ENCODE measurements at regions not wholly inside any gene's neighbourhood (a gene's known extent, or its start where the extent isn't known, plus 50 kb on each side); places are given as distances from the start of the nearest gene placed in this dataset.

DNA sequence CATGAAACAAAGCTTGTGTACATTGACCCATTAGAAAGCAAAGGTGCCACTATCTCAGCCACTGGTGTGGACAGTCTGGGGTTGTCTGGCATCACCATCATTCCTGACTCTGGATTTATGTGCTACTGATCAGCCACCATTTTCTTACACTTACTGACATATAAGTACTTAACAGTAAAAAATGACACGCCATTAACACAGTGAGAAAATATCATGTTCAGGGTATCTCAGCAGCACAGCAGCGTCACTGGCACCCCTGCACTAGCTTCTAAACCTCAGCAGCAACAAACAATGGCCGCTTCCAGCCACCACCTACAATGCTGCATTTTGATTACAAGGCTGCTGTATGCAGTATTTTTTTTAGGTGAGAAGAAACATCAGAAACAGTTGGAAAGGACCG lies 253.4 kb upstream of the HDAC4 start:
- Mint-ChIP-seq H3K4me1 (peaks cover 0 to 6% (median 0%) of the 10 kb centered on the region in 7 donors), H3K27ac (no peak overlapping the region), H3K9me3 (peaks cover 0 to 7% (median 2%) of the 10 kb centered on the region in 11 donors), H3K27me3 (peaks cover 0 to 26% (median 4%) of the 10 kb centered on the region in 5 donors), H3K36me3 (peaks cover 0 to 2% (median 0%) of the 10 kb centered on the region in 5 donors), H3K4me3 (no peak overlapping the region)
- Histone ChIP-seq H3K9me3 (ENCODE audit: control insufficient read depth in 2 of 3, low read length in 3 of 3) (peaks cover 0 to 2% (median 0%) of the 10 kb centered on the region in 3 experiments), H3K4me1 (ENCODE audit: control insufficient read depth in 2 of 2, insufficient read depth in 2 of 2, low read length in 2 of 2) (no peaks in the 10 kb centered on the region), H3K36me3 (ENCODE audit: control insufficient read depth in 2 of 3, insufficient read depth in 3 of 3, low read length in 3 of 3) (no peaks in the 10 kb centered on the region), H3K27me3 (ENCODE audit: control insufficient read depth in 2 of 2, insufficient read depth in 2 of 2, low read length in 2 of 2) (no peaks in the 10 kb centered on the region), H3K27ac (ENCODE audit: low read depth, low read length) (no peak overlapping the region), H3K4me3 (ENCODE audit: low read length) (no peak overlapping the region)
- CTCF ChIA-PET: no interaction called here
- POLR2A ChIA-PET: no interaction called here
- ATAC-seq: no peak
- DNase-seq: no peak
- intact Hi-C loops (cut with micrococcal nuclease): no loop called here

DNA sequence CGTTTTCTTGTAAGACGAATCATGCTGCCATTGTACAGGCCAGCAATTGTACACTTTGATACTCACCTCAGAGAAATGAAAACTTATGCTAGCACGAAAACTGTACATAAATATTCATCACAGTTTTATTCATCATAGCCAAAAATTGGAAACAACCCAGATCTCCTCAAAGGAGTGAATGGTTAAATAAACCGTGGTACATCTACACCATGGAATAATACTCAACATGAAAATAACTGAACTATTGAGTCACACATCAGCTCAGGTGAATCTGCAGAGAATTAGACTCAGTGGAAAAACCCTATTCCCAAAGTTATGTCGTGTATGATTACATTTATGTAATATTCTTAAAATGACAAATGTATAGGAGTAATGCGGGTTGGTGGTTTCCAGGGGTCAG lies 251.0 kb upstream of the HDAC4 start:
- peaks cover 0 to 5% (median 0%) of the 10 kb centered on the region in 7 donors for H3K4me1 Mint-ChIP-seq
- H3K36me3 Mint-ChIP-seq: peaks cover 0 to 4% (median 0%) of the 10 kb centered on the region in 5 donors
- intact Hi-C loops (cut with micrococcal nuclease): no loop called here
- Histone ChIP-seq H3K9me3 (ENCODE audit: control insufficient read depth in 2 of 3, low read length in 3 of 3) (peaks cover 0 to 9% (median 0%) of the 10 kb centered on the region in 3 experiments), H3K27me3 (ENCODE audit: control insufficient read depth in 2 of 2, insufficient read depth in 2 of 2, low read length in 2 of 2) (no peaks in the 10 kb centered on the region), H3K36me3 (ENCODE audit: control insufficient read depth in 2 of 3, insufficient read depth in 3 of 3, low read length in 3 of 3) (no peaks in the 10 kb centered on the region), H3K27ac (ENCODE audit: low read depth, low read length) (no peak overlapping the region), H3K4me3 (ENCODE audit: low read length) (no peak overlapping the region), H3K4me1 (ENCODE audit: control insufficient read depth in 2 of 2, insufficient read depth in 2 of 2, low read length in 2 of 2) (no peaks in the 10 kb centered on the region)
- H3K9me3 Mint-ChIP-seq: peaks cover 0 to 11% (median 5%) of the 10 kb centered on the region in 11 donors
- H3K27me3 Mint-ChIP-seq: peaks cover 0 to 21% (median 8%) of the 10 kb centered on the region in 5 donors
- H3K27ac Mint-ChIP-seq: no peak overlapping the region
- ATAC-seq (no peak), DNase-seq (no peak)
- ChIA-PET POLR2A (no interaction called here), CTCF (no interaction called here)
- no peak overlapping the region for H3K4me3 Mint-ChIP-seq

DNA sequence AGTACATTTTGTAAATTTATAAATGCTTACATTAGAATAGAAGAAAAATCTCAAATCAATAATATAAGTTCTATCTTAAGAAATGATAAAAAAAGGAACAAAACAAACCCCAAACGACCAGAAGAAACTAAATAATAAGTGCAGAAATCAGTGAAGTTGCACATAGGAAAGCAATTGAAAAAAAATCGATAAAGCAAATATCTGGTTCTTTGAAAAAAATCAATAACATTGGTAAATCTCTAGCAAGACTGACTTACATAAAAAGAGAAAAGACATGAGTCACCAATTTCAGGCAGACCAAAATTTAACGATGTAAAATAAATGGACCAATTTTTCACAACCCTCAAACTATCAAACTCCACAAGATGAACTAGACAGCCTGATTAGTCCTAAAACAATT lies 249.9 kb upstream of the HDAC4 start:
- intact Hi-C loops (cut with micrococcal nuclease): no loop called here
- Mint-ChIP-seq H3K4me1 (peaks cover 0 to 2% (median 0%) of the 10 kb centered on the region in 7 donors), H3K27me3 (peaks cover 0 to 18% (median 14%) of the 10 kb centered on the region in 5 donors), H3K4me3 (no peak overlapping the region), H3K36me3 (peaks cover 0 to 4% (median 0%) of the 10 kb centered on the region in 5 donors), H3K27ac (no peak overlapping the region), H3K9me3 (peaks cover 0 to 11% (median 5%) of the 10 kb centered on the region in 11 donors)
- Histone ChIP-seq H3K27me3 (ENCODE audit: control insufficient read depth in 2 of 2, insufficient read depth in 2 of 2, low read length in 2 of 2) (no peaks in the 10 kb centered on the region), H3K27ac (ENCODE audit: low read depth, low read length) (no peak overlapping the region), H3K4me1 (ENCODE audit: control insufficient read depth in 2 of 2, insufficient read depth in 2 of 2, low read length in 2 of 2) (no peaks in the 10 kb centered on the region), H3K4me3 (ENCODE audit: low read length) (no peak overlapping the region), H3K36me3 (ENCODE audit: control insufficient read depth in 2 of 3, insufficient read depth in 3 of 3, low read length in 3 of 3) (no peaks in the 10 kb centered on the region), H3K9me3 (ENCODE audit: control insufficient read depth in 2 of 3, low read length in 3 of 3) (peaks cover 0 to 9% (median 0%) of the 10 kb centered on the region in 3 experiments)
- no peak for ATAC-seq
- ChIA-PET CTCF (no interaction called here), POLR2A (no interaction called here)
- no peak for DNase-seq

DNA sequence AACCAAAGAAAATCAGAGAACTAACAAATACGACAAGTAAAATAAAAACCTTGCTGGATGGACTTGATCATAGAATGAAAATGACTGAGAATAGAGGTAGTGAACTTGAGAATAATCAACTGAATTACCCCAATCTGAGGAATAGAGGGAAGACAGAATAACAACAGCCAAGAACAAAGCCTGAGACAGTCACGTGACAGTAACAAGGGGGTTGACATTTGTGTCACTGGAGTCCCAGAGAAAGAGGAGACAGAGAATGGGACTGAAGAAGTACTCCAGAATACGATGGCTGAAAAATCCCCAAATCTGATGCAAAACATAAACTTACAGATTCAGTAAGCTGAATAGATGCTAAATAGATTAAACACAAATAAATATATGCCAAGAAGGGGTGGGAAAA lies 248.5 kb upstream of the HDAC4 start:
- Mint-ChIP-seq H3K36me3 (peaks cover 0 to 4% (median 0%) of the 10 kb centered on the region in 5 donors), H3K9me3 (peaks cover 0 to 15% (median 6%) of the 10 kb centered on the region in 11 donors), H3K4me1 (peaks cover 0 to 2% (median 0%) of the 10 kb centered on the region in 7 donors), H3K27me3 (peaks cover 0 to 18% (median 14%) of the 10 kb centered on the region in 5 donors), H3K4me3 (no peak overlapping the region), H3K27ac (no peak overlapping the region)
- DNase-seq (no peak), ATAC-seq (no peak)
- H3K36me3 ChIP-seq (ENCODE audit: control insufficient read depth in 2 of 3, insufficient read depth in 3 of 3, low read length in 3 of 3): no peaks in the 10 kb centered on the region
- intact Hi-C loops (cut with micrococcal nuclease): no loop called here
- H3K4me3 ChIP-seq (ENCODE audit: low read length): no peak overlapping the region
- H3K9me3 ChIP-seq (ENCODE audit: control insufficient read depth in 2 of 3, low read length in 3 of 3): peaks cover 0 to 9% (median 0%) of the 10 kb centered on the region in 3 experiments
- H3K27me3 ChIP-seq (ENCODE audit: control insufficient read depth in 2 of 2, insufficient read depth in 2 of 2, low read length in 2 of 2): no peaks in the 10 kb centered on the region
- no peak overlapping the region for H3K27ac ChIP-seq (ENCODE audit: low read depth, low read length)
- H3K4me1 ChIP-seq (ENCODE audit: control insufficient read depth in 2 of 2, insufficient read depth in 2 of 2, low read length in 2 of 2): no peaks in the 10 kb centered on the region
- ChIA-PET CTCF (no interaction called here), POLR2A (no interaction called here)

DNA sequence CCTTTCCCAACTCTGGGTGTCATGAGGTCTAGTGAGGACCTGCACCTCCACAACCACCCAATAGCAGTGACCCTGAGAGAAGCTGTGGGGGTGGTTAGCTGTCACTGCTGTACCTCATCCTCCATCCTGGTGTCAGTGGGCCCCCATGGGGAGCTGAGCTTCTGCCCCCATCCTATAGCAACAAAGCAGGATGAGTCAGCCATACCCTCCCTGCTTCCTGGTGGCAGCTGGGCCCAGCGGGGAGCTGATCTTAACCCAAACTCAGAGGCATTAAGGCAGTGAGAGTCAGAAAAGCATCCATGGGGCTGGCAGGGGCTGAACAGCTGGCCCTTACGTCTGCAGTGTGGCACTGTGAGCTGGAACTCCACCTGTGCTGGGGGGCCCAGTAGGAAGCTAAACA lies 247.8 kb upstream of the HDAC4 start:
- Mint-ChIP-seq H3K4me3 (no peak overlapping the region), H3K4me1 (peaks cover 0 to 2% (median 0%) of the 10 kb centered on the region in 7 donors)
- POLR2A ChIA-PET: no interaction called here

DNA sequence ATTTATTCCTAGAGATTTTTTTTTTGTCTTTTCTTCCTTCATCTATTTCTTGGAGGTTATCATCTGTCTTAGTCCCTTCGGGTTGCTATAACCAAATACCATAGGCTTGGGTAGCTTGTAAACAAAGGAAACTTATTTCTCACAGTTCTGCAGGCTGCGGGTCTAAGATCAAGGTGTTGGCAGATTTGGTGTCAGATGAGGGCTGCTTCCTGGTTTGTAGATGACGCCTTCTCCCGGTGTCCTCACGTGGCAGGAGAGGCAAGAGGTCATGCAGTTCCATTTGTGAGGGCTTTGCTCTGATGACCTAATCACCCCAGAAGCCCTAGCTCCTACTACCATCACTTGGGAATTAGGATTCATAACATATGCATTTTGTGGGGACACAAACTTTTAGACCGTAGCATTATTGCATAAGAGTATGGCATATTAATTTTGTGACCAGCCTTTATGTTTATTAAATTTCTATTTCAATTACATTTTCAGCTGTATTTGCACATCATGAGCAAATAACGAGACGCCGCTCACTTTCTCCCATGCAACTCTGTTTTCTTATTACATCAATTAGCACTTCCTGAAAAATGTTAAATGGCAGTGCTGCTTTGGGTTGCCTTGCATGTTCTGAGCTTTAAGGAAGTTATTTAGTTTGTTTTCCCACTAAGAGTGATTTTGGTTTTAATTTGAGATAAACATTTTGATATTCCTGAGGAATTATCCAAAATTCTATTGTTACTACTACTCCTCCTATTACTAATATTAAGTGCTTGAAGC lies 246.4 kb upstream of the HDAC4 start:
- intact Hi-C loops (cut with micrococcal nuclease): no loop called here
- Mint-ChIP-seq H3K4me3 (no peak overlapping the region), H3K36me3 (peaks cover 0 to 4% (median 0%) of the 10 kb centered on the region in 5 donors), H3K27me3 (peaks cover 0 to 18% (median 14%) of the 10 kb centered on the region in 5 donors), H3K4me1 (peaks cover 0 to 2% (median 0%) of the 10 kb centered on the region in 7 donors), H3K9me3 (peaks cover 0 to 15% (median 6%) of the 10 kb centered on the region in 11 donors), H3K27ac (no peak overlapping the region)
- Histone ChIP-seq H3K4me1 (ENCODE audit: control insufficient read depth in 2 of 2, insufficient read depth in 2 of 2, low read length in 2 of 2) (no peaks in the 10 kb centered on the region), H3K9me3 (ENCODE audit: control insufficient read depth in 2 of 3, low read length in 3 of 3) (peaks cover 0 to 9% (median 0%) of the 10 kb centered on the region in 3 experiments), H3K27ac (ENCODE audit: low read depth, low read length) (no peak overlapping the region), H3K27me3 (ENCODE audit: control insufficient read depth in 2 of 2, insufficient read depth in 2 of 2, low read length in 2 of 2) (no peaks in the 10 kb centered on the region), H3K36me3 (ENCODE audit: control insufficient read depth in 2 of 3, insufficient read depth in 3 of 3, low read length in 3 of 3) (no peaks in the 10 kb centered on the region), H3K4me3 (ENCODE audit: low read length) (no peak overlapping the region)
- CTCF ChIA-PET: no interaction called here
- POLR2A ChIA-PET: no interaction called here
- DNase-seq (no peak), ATAC-seq (no peak)

More for the DNA sequence above, 247.8 kb upstream of the HDAC4 start:
- H3K27ac ChIP-seq (ENCODE audit: low read depth, low read length): no peak overlapping the region
- H3K9me3 Mint-ChIP-seq: peaks cover 0 to 15% (median 6%) of the 10 kb centered on the region in 11 donors
- peaks cover 0 to 9% (median 0%) of the 10 kb centered on the region in 3 experiments for H3K9me3 ChIP-seq (ENCODE audit: control insufficient read depth in 2 of 3, low read length in 3 of 3)
- H3K36me3 ChIP-seq (ENCODE audit: control insufficient read depth in 2 of 3, insufficient read depth in 3 of 3, low read length in 3 of 3): no peaks in the 10 kb centered on the region
- H3K27me3 Mint-ChIP-seq: peaks cover 0 to 18% (median 14%) of the 10 kb centered on the region in 5 donors
- ATAC-seq: no peak
- H3K36me3 Mint-ChIP-seq: peaks cover 0 to 4% (median 0%) of the 10 kb centered on the region in 5 donors
- CTCF ChIA-PET: no interaction called here
- H3K4me3 ChIP-seq (ENCODE audit: low read length): no peak overlapping the region
- no peaks in the 10 kb centered on the region for H3K4me1 ChIP-seq (ENCODE audit: control insufficient read depth in 2 of 2, insufficient read depth in 2 of 2, low read length in 2 of 2)
- H3K27me3 ChIP-seq (ENCODE audit: control insufficient read depth in 2 of 2, insufficient read depth in 2 of 2, low read length in 2 of 2): no peaks in the 10 kb centered on the region
- no peak overlapping the region for H3K27ac Mint-ChIP-seq
- no peak for DNase-seq
- intact Hi-C loops (cut with micrococcal nuclease): no loop called here
